Sigmoid colon (tissue), 4 donors: ENCODE measurements at regions not wholly inside any gene's neighbourhood (a gene's known extent, or its start where the extent isn't known, plus 50 kb on each side); places are given as distances from the start of the nearest gene placed in this dataset.

Experiments
- EP300 ChIP-seq, 4 donors: sonication (generic); formaldehyde crosslinking; IDR thresholded peaks; one replicate each; pipeline ENCODE4 v1.6.1; 2017; ENCODE audit warnings: antibody characterized with exemption in 4 of 4
- POLR2A ChIP-seq, 2 donors: fragments of 450-650 bp; IDR thresholded peaks; one replicate each; pipeline ENCODE4 v1.6.1; 2016; ENCODE audit warnings: antibody characterized with exemption in 2 of 2, mild to moderate bottlenecking in 2 of 2, moderate library complexity in 2 of 2
- POLR2AphosphoS5 ChIP-seq, 4 donors: sonication (generic); formaldehyde crosslinking; IDR thresholded peaks; one replicate each; pipeline ENCODE4 v1.6.1; 2017; ENCODE audit warnings: antibody characterized with exemption in 4 of 4
- TF ChIP-seq, protein P1 (sequence below), 4 experiments: fragments of 450-650 bp in 3 of 4; fragments of 200-600 bp in 1 of 4; IDR thresholded peaks; one replicate each; pipeline ENCODE4 v1.5.1; 2016 to 2019; ENCODE audit warnings: antibody characterized with exemption in 4 of 4, mild to moderate bottlenecking in 3 of 4, moderate library complexity in 2 of 4

DNA sequence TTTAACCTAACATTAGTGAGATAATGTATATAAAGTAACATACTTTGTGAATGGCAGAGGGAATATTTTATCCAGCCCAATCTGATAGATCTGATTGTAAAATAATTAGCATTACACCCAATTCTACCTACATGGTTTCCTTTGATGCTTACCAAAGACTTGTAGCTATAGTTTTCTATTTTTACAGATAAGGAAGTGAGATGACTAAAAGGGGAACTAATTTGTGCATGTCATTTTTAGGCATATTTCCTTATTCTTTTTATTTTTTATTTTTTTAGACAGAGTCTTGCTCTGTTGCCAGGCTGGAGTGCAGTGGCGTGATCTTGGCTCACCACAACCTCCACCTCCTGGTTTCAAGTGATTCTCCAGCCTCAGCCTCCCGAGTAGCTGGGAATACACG is 793.7 kb upstream of the LRRC4C start:
- TF ChIP-seq POLR2A (IDR thresholded peaks at IDR 0.05), result no peak
- TF ChIP-seq, protein P1, sequence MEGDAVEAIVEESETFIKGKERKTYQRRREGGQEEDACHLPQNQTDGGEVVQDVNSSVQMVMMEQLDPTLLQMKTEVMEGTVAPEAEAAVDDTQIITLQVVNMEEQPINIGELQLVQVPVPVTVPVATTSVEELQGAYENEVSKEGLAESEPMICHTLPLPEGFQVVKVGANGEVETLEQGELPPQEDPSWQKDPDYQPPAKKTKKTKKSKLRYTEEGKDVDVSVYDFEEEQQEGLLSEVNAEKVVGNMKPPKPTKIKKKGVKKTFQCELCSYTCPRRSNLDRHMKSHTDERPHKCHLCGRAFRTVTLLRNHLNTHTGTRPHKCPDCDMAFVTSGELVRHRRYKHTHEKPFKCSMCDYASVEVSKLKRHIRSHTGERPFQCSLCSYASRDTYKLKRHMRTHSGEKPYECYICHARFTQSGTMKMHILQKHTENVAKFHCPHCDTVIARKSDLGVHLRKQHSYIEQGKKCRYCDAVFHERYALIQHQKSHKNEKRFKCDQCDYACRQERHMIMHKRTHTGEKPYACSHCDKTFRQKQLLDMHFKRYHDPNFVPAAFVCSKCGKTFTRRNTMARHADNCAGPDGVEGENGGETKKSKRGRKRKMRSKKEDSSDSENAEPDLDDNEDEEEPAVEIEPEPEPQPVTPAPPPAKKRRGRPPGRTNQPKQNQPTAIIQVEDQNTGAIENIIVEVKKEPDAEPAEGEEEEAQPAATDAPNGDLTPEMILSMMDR (IDR thresholded peaks at IDR 0.05), result no peak
- no peak for TF ChIP-seq EP300 (IDR thresholded peaks at IDR 0.05)
- no peak for TF ChIP-seq POLR2AphosphoS5 (IDR thresholded peaks at IDR 0.05)
